GM21447 (cell line): ENCODE measurements at regions not wholly inside any gene's neighbourhood (a gene's known extent, or its start where the extent isn't known, plus 50 kb on each side); places are given as distances from the start of the nearest gene placed in this dataset.

Experiments
- ATAC-seq: cut with Tn5 transposase; IDR thresholded peaks from one replicate; pipeline ENCODE4 v1.9.1; 2021; ENCODE audit not compliant: unreplicated experiment

- no peak for ATAC-seq
These were observed 130.6 kb upstream of the NPVF start for GRCh38 chr7:25358926-25359325.

DNA sequence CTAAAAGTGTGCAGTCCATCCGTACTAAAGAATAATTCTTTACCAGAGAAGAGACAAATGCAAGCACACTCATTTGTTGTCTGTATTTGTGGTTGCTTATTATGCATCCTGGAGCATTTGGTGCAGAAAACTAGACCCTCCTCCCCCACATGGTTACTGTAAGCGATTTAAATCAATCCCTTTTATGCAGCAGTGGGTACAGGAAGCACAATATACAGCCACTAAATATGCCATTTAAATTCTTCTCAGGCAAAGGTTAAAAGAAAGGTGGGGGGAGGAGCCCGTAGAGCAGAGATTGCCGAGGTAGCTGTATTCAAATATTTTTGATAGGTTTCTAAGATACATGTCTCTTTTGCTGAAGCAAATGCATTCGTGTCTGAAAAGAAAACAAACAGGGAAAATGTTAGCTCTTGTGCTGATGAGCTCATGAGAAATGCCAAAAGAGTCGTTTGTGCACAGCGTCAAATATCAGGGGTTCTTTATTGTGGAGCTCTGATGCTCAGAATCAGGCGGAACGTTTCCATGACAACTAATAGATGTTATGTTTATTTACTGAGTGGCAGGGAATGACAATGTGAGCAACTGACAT lies 131.3 kb upstream of the NPVF start:
- ATAC-seq, result no peak

- no peak for ATAC-seq
These were observed 132.2 kb upstream of the NPVF start for GRCh38 chr7:25360451-25360850.

DNA sequence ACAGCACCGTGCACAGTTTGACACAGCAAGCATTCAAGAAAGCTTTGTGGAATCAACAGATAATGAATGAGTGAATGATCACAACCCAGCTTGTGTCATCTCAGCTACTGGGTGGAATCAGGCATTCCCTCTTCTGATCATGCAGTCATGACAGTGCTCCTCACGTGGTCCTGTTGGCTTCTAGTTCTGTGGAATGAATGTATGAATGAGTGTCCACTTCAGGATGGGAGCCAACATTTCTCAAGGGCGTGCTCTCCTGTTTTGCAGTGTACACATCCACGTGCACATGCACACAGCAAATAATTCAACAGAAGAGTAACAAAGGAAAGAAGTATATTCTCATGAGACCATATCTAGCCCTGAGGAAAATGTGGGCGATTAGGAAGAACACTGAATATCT lies 133.1 kb upstream of the NPVF start:
- ATAC-seq, result no peak

- ATAC-seq, result no peak
These were observed 133.6 kb upstream of the NPVF start for GRCh38 chr7:25361863-25362262.

- no peak for ATAC-seq
These were observed 140.4 kb upstream of the NPVF start for GRCh38 chr7:25368599-25369201.

DNA sequence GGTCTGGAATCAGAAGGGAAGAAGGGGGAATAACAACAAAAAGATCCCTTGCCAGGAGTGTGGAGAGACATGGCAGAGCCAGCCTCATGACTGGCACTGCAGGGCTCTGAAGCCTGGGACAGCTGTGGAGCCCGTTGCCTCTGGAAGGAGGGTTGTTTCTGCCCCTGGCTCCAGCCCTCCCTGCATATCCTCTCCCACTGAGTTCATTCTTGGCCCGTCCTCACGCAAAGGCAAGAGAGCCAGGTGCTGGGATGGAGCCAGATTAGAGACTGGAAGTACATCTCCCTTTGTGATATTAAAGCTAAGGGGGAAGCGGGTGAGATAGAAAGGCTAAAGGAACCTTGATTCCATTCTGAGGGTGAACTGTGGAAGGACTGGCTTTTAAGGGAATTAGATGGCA lies 141.5 kb upstream of the NPVF start:
- no peak for ATAC-seq

- ATAC-seq, result no peak
These were observed 143.7 kb upstream of the NPVF start for GRCh38 chr7:25371972-25372371.

GRCh38 chr7:25375805-25376600 lies 147.7 kb upstream of the NPVF start:
- ATAC-seq, result no peak

DNA sequence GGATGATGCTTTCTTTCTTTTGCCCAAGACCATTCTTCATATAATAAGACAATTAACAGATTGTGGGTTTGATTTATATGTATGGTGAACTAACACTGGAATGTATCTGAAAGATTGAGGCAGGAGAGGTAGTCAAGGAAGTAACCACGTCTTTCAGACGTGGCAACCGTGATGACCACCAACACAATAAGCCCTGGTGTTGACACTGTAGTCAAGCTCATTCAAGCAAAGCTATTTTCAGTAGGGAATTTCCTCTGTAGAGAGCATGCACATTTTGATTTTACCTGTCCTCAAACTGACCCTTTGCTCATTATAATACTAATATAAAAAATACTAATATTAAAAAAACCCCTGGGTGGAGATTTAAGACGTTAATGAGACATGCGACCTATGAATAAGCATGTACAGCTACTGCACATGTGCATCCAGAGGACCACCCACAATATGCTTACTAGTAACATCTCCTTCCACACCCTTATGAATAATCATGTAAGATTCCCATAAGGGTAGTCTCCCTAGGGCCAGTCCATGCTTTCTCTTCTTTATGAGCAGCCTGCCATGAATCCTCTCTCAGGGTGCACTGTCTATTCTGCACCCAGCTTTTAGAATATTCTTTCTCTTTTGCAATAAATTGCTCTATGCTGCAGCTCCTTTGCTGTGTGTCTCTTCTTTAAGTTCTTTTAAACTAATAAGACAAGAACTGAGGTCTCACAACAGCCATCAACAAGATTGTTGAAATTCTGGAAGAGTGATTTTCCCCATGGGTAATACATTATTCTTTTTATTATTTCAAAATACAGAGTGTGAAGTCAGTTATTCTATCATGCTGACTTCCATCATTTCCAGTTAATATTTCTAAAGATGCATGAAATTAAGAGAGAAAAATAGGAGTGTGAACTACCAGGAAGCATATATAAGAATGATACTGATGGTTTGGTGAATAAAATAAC lies 151.3 kb upstream of the NPVF start:
- ATAC-seq, result no peak

DNA sequence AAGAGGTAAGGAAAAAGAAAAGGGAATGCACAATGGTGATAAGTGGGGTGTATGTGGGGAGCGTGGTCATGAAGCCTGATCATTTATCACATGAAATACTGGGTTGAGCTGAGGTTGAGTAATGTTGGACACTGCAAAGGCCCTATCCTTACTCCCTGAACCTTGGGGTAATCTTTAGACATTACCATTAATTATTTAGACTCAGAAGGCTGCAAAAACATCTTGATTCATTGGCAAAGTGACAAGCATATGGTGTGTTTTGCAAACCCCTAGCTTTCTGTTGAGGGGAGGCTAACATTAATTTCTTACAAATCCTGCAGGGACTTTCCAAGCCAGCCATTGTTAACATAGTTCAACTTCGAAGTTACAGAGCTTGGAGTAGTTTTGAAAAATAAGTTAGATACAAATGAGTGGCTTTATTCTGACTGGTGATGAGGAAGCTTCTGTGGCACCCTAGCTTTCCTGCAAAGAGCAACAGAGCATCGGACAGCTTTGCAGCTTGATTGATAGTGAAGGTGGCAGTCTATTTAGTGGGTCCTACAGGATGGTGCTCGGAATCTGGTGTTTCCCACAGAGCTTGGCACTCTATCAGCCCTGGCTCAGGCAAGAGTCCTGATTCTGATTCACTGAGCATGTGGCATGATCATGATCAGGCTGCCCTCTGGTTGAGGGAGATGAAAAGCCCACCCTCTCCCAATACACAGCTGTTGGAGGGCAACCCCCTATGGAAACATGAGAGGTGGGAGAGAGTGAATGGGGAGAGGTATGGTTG lies 153.7 kb upstream of the NPVF start:
- ATAC-seq, result no peak

DNA sequence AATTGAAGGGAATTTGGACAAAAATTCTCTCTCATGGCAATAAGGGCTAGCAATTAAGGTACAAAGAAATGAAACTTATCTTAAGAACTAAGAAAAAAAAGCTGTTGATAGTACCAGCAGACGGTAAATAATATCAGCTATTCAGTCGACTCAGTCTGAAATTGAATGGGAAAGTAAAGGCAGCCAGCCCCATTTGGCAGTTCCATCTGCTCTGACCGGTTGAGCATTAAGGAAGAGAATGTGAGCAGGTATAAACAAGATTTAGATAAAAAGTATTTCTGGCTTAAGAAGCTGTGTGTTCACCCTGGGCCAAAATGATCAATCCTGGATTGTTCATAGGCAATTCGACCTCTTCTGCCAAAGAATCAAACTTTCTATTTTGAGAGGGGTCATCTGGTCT lies 154.6 kb upstream of the NPVF start:
- no peak for ATAC-seq

- no peak for ATAC-seq
These were observed 155.1 kb upstream of the NPVF start for GRCh38 chr7:25383402-25383801.

DNA sequence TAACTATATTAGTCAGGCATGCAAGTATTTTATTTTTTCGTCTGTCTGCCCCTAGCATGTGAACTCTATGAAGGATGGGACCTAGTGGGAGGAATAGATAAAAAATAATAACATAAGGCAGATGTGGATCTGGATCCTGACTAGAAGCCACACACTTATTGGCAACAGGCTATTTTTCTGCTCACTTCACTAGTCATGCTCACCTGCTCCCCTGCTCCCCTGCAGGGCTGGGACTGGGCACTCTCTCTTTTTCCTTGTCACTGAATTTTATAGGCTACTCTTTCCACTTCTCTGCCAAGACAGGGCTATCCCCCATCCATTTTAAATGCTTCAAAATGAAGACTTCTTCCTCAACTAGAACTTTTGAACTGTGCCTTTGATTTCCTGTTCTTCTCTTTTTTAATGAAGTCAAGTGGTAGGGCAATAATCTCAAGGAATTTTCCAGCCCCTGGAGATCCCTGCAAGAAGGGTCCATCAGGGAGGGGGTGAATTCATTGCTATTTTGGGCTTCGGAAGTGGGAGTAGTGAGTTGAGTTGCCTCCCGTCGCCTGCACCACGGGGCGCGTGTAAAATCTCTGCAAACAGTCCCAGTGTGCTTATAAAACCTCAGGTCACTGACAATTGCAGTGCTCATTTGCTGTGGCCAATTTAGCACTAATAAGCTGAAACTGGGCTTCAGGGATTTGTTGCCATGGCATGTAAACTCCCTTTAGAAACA lies 156.7 kb upstream of the NPVF start:
- no peak for ATAC-seq

DNA sequence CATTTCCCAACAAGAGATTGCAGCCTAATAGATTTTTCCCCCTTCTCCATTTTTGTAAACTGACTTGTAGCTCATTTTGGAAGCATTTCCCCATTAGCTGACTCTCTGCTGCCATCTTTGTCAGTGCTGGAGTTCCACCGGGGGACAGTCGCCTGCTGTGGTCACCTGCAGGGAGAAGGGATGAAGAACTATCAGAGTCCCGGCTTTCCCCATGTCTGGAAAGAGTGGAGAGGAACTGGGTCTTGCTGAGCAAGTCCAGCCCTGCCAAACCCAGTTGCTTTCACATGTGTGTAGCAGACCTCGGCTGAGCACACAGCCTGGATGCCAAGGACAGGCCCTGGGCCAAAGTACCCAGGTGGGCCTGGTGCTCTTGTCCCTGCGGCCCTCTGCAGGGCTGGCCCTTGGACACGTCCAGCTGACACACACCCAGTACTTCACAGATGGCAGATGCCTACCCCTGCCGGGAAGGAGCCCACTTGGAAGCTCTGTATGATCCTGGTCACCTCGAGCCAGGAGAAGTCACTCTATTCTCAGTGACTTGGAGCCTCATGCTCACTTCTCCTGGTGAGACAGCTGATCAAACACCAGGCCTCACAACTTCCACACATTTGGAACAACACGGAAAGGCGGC lies 157.3 kb upstream of the NPVF start:
- no peak for ATAC-seq

DNA sequence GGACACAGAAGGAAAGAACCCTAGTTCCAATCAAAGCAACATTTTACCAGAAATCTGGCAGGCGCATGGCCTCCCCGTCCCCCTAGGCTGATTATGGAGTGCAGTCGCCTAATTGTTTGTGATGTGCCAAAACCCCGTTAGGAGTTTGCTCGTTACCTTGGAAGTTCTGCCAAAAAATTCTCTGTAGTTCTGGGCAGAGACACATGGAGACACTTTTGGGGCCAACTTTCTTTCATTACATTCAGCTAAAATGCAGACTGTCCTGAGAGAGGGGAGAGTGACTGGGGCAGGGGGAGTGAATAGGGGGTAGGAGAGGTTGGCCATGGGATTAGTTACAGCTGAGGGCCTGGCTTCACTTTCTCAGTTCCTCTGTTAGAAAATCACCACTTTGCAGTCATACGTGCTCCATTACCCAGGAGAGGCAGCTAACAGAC lies 158.0 kb upstream of the NPVF start:
- ATAC-seq, result no peak

DNA sequence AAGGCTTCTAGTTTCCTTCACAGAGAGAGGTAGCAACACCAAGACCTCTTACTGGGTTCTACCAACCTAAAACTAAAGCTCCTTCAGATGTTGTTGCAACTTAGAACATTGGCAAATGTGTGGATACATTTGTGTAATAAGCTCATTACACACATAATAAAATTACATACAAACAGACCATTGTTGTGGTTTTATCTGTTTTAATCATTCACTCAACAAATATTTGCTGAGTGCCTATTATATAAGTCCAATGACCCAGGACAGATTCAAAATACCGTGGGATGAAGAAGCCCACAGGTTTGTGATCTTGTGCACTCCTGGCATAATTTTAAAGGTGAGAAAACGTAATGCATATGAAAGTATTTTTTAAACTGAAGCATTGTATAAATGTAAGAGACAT lies 160.4 kb upstream of the NPVF start:
- ATAC-seq, result no peak

DNA sequence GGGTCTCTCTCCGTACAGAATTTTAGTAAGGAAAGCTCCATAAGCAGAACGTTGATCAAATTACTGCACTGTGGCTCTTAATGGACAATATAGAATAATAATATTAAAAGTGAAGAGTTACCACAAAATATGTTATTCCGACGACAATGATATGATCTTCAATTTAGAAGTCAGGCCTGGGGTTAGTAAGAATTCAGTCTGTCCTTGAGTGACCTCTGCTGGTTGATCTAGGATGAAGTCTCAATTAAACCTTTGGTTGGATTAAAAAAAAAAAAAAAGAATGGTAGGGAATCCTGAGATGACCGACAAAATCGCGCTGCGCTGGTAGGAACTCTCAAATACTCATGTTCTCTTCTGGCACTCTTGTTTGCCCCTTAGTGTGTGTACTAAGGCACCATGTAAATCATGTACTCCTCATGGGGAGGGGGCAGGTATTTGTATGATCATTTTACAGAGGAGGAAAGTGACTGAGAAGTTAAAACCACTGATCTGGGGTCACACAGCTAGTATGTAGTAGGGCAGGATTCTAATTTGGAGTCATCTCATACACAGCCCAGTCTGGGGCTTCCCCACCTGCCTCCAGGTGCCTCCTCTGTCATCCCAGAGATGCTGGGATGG lies 161.3 kb upstream of the NPVF start:
- ATAC-seq, result no peak

DNA sequence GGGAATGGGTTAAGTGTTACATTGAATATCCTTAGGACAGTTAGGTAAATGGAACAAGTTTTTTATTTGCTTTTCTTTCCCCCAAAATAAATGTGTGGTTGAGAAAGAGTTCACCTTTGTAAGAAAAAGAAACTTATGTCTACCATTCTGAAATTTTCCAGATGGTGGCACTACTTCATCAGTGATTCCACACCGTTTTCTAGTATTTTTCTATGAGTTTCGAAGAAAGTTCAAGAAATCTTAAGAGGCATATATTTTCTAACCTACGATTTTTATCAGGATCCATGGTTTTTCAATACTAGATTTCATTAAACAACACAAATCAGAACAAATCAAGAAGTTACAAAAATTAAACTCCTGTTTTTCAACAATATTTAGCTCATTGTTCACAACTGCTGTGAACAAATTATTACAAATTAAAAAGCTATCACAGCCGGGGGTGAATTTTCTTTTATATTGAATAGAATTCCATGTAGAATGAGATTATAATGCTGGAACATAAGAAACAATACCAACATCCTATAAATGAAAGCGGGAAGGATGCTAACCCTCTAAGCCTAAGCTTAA lies 163.1 kb upstream of the NPVF start:
- ATAC-seq, result no peak
